ENCODE measurements at regions not wholly inside any gene's neighbourhood (a gene's known extent, or its start where the extent isn't known, plus 50 kb on each side); places are given as distances from the start of the nearest gene placed in this dataset.
"Not testable (repeated sequence)": the region's sequence is repeated elsewhere in the genome, so short reads cannot be mapped to it uniquely, and the experiment has no call there.

GRCh38 chr1:189323091-189323490, 1154.6 kb downstream of the BRINP3 start:
- Histone ChIP-seq H3K4me3 (no peak overlapping the region), H3K9me3 (no peaks in the 10 kb centered on the region), H3K27me3 (no peaks in the 10 kb centered on the region), H3K4me1 (no peaks in the 10 kb centered on the region), H3K36me3 (no peaks in the 10 kb centered on the region), H3K27ac (no peak overlapping the region)
- TF ChIP-seq POLR2A (IDR thresholded peaks at IDR 0.05) (no peak), CTCF (IDR thresholded peaks at IDR 0.05) (no peak)
- DNase-seq, result no peak
- intact Hi-C loops (cut with DNase I), result no loop called here
- 58% methylated on average over 3 of the region's 3 CpGs for WGBS (ENCODE audit: insufficient coverage, low coverage, low lambda C conversion rate, missing lambda C conversion rate)
- no peak for ATAC-seq

GRCh38 chr1:189331071-189331470, 1146.6 kb downstream of the BRINP3 start:
- intact Hi-C loops (cut with DNase I); H3K27me3 ChIP-seq; H3K27ac ChIP-seq; DNase-seq; ATAC-seq; H3K4me1 ChIP-seq; H3K36me3 ChIP-seq; H3K4me3 ChIP-seq; H3K9me3 ChIP-seq: not testable (repeated sequence)
- 70% methylated on average over 11 of the region's 13 CpGs for WGBS (ENCODE audit: insufficient coverage, low coverage, low lambda C conversion rate, missing lambda C conversion rate)

- 71% methylated on average over 10 of the region's 17 CpGs for WGBS (ENCODE audit: insufficient coverage, low coverage, low lambda C conversion rate, missing lambda C conversion rate)
- H3K4me3 ChIP-seq, result no peak overlapping the region
- H3K9me3 ChIP-seq, result no peaks in the 10 kb centered on the region
- intact Hi-C loops (cut with DNase I), result no loop called here
- TF ChIP-seq CTCF (IDR thresholded peaks at IDR 0.05) (no peak), POLR2A (IDR thresholded peaks at IDR 0.05) (no peak)
- ATAC-seq, result peak in 1 of 4 donors; percentile 12
- no peaks in the 10 kb centered on the region for H3K27me3 ChIP-seq
- no peaks in the 10 kb centered on the region for H3K36me3 ChIP-seq
- H3K4me1 ChIP-seq, result no peaks in the 10 kb centered on the region
- H3K27ac ChIP-seq, result no peak overlapping the region
- peak in 2 of 3 donors; percentile 36 to 37 for DNase-seq
These were observed 1141.3 kb downstream of the BRINP3 start for GRCh38 chr1:189336115-189337100.

GRCh38 chr1:189349607-189350006, 1128.1 kb downstream of the BRINP3 start:
- intact Hi-C loops (cut with DNase I), result no loop called here
- DNase-seq, result no peak
- no peaks in the 10 kb centered on the region for H3K4me1 ChIP-seq
- H3K9me3 ChIP-seq, result no peaks in the 10 kb centered on the region
- TF ChIP-seq POLR2A (IDR thresholded peaks at IDR 0.05) (no peak), CTCF (IDR thresholded peaks at IDR 0.05) (no peak)
- 17% methylated on average over 4 of the region's 4 CpGs for WGBS (ENCODE audit: insufficient coverage, low coverage, low lambda C conversion rate, missing lambda C conversion rate)
- no peaks in the 10 kb centered on the region for H3K36me3 ChIP-seq
- no peaks in the 10 kb centered on the region for H3K27me3 ChIP-seq
- peak; percentile 44 to 73 (median 62) for ATAC-seq
- no peak overlapping the region for H3K27ac ChIP-seq
- no peak overlapping the region for H3K4me3 ChIP-seq

- Histone ChIP-seq H3K27ac (no peak overlapping the region), H3K27me3 (no peaks in the 10 kb centered on the region), H3K4me3 (no peak overlapping the region), H3K36me3 (no peaks in the 10 kb centered on the region), H3K4me1 (no peaks in the 10 kb centered on the region), H3K9me3 (no peaks in the 10 kb centered on the region)
- TF ChIP-seq POLR2A (IDR thresholded peaks at IDR 0.05), result no peak
- no peak for TF ChIP-seq CTCF (IDR thresholded peaks at IDR 0.05)
- 37% methylated on average over 3 of the region's 3 CpGs for WGBS (ENCODE audit: insufficient coverage, low coverage, low lambda C conversion rate, missing lambda C conversion rate)
- intact Hi-C loops (cut with DNase I), result no loop called here
- no peak for DNase-seq
- ATAC-seq, result no peak
These were observed 1126.6 kb downstream of the BRINP3 start for GRCh38 chr1:189350983-189351616.

All from right lobe of liver (tissue), 6 donors.